H4 (cell line): ENCODE measurements at regions not wholly inside any gene's neighbourhood (a gene's known extent, or its start where the extent isn't known, plus 50 kb on each side); places are given as distances from the start of the nearest gene placed in this dataset.
"Not testable (repeated sequence)": the region's sequence is repeated elsewhere in the genome, so short reads cannot be mapped to it uniquely, and the experiment has no call there.

Source experiments
- DNase-seq: peaks from one replicate; pipeline ENCODE4 v3.0.0-alpha.2; 2015; ENCODE audit warnings: low spot score

DNA sequence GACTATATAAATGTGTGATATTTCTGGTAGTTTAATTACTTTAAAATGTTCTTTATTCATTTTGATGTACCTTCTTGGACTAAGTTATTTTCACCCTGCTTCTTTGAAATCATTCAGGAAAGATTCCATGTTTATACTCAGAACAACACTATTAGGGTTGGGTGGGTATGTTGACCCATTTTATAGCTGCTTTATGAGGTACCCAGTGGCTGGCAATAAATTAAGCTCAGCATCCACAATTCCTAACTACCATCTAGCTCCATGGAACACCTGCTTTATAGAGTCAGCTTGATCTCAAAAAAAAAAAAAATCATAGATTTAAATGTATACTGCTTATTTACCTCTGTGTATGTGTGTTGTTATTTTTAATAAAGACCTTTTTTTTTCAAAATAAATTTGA is 78.9 kb upstream of the ZNF91 start:
- no peak for DNase-seq

DNA sequence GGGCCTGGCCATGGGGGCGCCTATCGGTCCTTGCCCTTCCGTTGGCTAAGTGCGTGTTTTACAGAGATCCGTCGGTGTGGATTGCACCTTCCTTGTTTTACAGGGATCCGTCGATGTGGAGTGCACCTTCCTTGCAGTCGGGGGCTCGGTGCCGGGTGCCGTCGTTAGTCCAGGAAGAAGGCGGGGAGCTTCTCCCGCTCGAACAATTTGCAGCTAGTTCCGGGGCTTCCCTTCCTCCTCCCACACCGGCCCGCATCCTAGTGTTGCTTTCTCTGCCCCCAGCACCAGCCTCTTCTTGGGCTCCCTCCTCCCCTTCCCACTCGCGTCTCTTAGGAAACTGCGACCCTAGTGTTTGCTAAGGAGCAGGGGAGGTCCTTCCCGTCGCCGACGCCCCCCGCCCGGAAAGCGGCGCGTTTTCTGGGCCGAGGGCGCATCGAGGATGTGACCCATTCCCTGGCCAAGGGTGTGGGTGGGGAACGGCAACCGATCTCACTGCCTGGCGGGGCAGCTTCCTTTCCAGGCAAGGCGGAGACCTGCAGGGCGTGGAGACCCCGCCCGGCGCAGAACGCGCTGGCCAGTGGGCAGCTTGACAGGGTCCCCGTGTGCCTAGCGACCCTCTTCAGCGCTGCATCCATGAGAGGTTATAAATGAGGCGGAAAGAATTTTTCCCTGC is 75.7 kb upstream of the ZNF91 start:
- DNase-seq: no peak

DNA sequence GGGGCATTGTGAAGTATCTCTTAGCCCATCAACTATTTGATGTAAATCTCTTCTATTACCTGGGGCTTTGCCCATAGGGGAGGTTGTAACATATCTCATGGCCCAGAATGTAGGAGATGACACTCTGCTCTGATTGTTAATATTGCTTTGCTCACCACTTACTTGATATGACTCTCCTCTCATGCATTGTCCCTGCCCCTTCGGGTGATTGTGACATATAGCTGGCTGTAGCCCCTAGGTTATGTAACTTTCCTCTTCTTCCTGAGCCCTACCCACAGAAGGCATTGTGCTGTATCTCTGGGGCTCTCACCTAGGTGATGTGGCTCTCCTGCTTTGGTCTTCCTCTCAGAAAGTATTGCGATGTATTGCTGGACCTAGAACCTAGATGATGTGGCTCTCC is 69.1 kb upstream of the ZNF91 start:
- not testable (repeated sequence) for DNase-seq

GRCh38 chr19:23461120-23461519 is 65.8 kb upstream of the ZNF91 start:
- DNase-seq: no peak

DNA sequence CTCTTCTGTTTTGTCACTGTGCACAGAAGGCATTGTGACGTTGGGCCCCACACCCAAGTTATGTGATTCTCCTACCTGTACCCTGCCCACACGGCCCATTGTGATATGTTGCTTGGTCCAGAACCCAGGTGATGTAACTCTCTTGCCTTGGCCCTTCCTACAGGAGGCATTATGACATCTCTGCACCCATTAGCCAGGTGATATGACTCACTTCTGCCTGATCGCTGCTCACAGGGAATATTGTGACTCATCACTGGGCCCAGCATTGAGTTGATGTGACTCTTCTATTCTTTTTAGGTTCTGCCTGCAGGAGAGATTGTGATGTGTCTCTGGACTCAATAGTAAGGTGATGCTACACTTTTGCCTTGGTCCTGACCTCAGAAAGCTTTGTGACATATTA is 65.4 kb upstream of the ZNF91 start:
- no peak for DNase-seq
